Activated B cell treated with CpG ODN at 0.5 μM for 24 hours (primary cell): ENCODE measurements at regions not wholly inside any gene's neighbourhood (a gene's known extent, or its start where the extent isn't known, plus 50 kb on each side); places are given as distances from the start of the nearest gene placed in this dataset.
"Not testable (repeated sequence)": the region's sequence is repeated elsewhere in the genome, so short reads cannot be mapped to it uniquely, and the experiment has no call there.

Source experiments
- ATAC-seq: fragments of 200-7000 bp; cut with Tn5 transposase; one replicate; pipeline ENCODE4 v1.10.0; 2021; ENCODE audit warnings: low read depth, mild to moderate bottlenecking, moderate library complexity
- CTCF ChIA-PET: fragments of 350-600 bp; sonication (Branson Sonifier 250); formaldehyde crosslinking; loops from one replicate; lab custom pipeline; 2021; ENCODE audit warnings: antibody characterized with exemption; lab: Charles Lee
- POLR2A ChIA-PET: fragments of 350-600 bp; sonication (Branson Sonifier 250); formaldehyde crosslinking; loops from one replicate; lab custom pipeline; 2021; ENCODE audit warnings: antibody characterized with exemption; lab: Charles Lee
- DNase-seq: peaks from one replicate; pipeline ENCODE4 v3.0.0; 2022
- H3K27ac Mint-ChIP-seq: one replicate; pipeline ENCODE4 v1.8.0; 2020; ENCODE audit warnings: mixed read lengths
- H3K27me3 Mint-ChIP-seq: one replicate; pipeline ENCODE4 v1.8.0; 2021; ENCODE audit warnings: mixed read lengths
- H3K36me3 Mint-ChIP-seq: one replicate; pipeline ENCODE4 v1.8.0; 2021; ENCODE audit warnings: low read depth, mixed read lengths
- H3K4me1 Mint-ChIP-seq: one replicate; pipeline ENCODE4 v1.8.0; 2021; ENCODE audit warnings: mixed read lengths
- H3K4me3 Mint-ChIP-seq: one replicate; pipeline ENCODE4 v1.8.0; 2020; ENCODE audit warnings: mild to moderate bottlenecking, mixed read lengths
- H3K9me3 Mint-ChIP-seq: one replicate; pipeline ENCODE4 v1.8.0; 2020; ENCODE audit warnings: mixed read lengths
- CTCF ChIP-seq: fragments of 200-600 bp; IDR thresholded peaks from one replicate; pipeline ENCODE4 v1.8.0; 2022; ENCODE audit warnings: antibody characterized with exemption, mild to moderate bottlenecking
- intact Hi-C: fragments of 100-400 bp; cut with micrococcal nuclease; formaldehyde crosslinking; loops from one replicate; pipeline ENCODE4 v1.15.1; 2024

DNA sequence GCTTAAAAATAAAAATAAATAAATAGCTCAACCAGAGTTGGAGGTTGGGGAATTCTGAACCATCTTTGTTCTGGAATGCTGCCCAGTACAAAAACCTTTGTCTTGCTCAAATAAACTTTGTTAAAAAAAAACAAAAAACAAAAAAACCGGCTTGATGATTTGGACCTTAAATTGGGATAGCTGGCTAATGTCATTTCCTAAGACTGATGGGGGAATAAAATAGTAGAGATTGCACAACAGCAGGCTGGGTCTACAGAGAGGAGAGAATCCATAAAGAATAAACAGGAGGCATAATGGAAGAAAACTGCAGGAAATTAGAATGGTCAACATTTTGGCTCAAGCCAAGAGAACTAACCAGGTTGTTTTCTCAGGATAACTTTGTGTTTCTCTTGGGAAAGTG lies 370.9 kb downstream of the AEBP2 start:
- H3K27ac Mint-ChIP-seq, result no peak overlapping the region
- CTCF ChIA-PET, result no interaction called here
- no peak for ATAC-seq

DNA sequence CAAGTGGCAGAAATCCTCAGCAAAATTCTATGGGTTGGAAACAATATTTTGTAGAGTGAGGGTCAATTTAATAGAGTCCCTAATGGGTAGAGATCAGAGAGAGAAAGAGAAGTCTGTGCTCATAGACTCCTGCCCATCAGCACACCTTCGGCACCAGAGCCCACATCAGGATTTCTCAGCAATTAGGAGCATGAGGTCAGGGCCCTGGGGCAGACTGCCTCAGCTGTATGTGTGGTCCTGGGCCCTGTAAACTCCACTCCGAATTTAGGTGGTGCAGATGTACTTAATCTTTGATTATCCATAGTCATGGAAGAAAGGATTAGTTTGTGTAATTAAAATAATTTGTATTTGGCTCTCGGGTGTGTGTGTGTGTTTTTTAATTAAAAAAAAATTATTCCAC lies 372.6 kb downstream of the AEBP2 start:
- Mint-ChIP-seq H3K4me1 (no peaks in the 10 kb centered on the region), H3K9me3 (peaks cover 5% of the 10 kb centered on the region), H3K36me3 (no peaks in the 10 kb centered on the region), H3K27ac (no peak overlapping the region), H3K4me3 (no peak overlapping the region), H3K27me3 (no peaks in the 10 kb centered on the region)
- ATAC-seq, result no peak
- DNase-seq, result no peak
- intact Hi-C loops, result no loop called here
- ChIA-PET CTCF (no interaction called here), POLR2A (no interaction called here)
- TF ChIP-seq CTCF, result no peak

More for the DNA sequence above, 370.9 kb downstream of the AEBP2 start:
- H3K27me3 Mint-ChIP-seq, result no peaks in the 10 kb centered on the region
- no peaks in the 10 kb centered on the region for H3K4me1 Mint-ChIP-seq
- no peaks in the 10 kb centered on the region for H3K36me3 Mint-ChIP-seq
- TF ChIP-seq CTCF, result no peak
- H3K9me3 Mint-ChIP-seq, result peaks cover 5% of the 10 kb centered on the region
- DNase-seq, result no peak
- POLR2A ChIA-PET, result no interaction called here
- H3K4me3 Mint-ChIP-seq, result no peak overlapping the region
- intact Hi-C loops, result no loop called here

DNA sequence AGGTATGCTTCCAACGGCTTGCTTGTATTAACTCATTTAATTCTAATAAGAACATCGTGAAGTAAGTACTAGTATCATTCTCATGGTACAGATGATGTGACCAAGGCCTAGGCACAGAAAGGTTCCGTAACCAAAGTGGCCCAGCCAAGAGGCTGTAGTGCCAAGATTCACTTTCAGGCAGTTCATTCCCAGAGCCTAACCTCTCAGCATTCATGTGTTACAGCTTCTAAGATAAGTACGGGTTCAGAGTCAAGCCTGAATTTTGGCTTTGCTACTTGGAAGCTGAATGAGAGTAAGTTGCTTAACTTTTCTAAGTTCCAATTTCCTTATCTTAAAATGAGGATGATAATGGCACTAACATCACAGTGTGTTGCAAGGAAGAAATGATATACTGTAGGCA lies 379.9 kb downstream of the AEBP2 start:
- Mint-ChIP-seq H3K27me3 (no peaks in the 10 kb centered on the region), H3K36me3 (no peaks in the 10 kb centered on the region)

DNA sequence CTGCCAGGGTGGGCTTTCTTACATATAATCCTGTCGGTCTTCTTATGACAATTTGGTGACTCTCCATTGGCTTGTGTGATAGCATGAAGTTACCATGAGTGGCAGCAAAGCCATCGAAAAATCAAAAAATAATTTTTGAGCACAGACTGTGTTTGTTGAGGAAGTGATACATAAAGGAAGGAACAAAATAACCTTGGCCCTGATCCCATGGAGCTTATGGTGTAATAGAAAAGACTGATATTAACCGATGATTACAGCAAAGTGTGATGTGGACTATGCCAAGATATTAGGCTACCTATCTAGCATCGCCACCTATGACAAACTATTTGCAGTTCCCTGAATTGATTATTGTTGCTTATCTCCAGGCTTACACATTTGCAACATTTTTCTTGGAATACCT lies 383.2 kb downstream of the AEBP2 start:
- Mint-ChIP-seq H3K36me3 (no peaks in the 10 kb centered on the region), H3K4me3 (no peak overlapping the region), H3K9me3 (peaks cover 14% of the 10 kb centered on the region), H3K4me1 (no peaks in the 10 kb centered on the region), H3K27ac (no peak overlapping the region), H3K27me3 (no peaks in the 10 kb centered on the region)
- intact Hi-C loops, result no loop called here
- POLR2A ChIA-PET, result no interaction called here
- CTCF ChIA-PET, result no interaction called here
- DNase-seq, result no peak
- TF ChIP-seq CTCF, result no peak
- no peak for ATAC-seq

More for the DNA sequence above, 379.9 kb downstream of the AEBP2 start:
- no peaks in the 10 kb centered on the region for H3K4me1 Mint-ChIP-seq
- intact Hi-C loops, result no loop called here
- TF ChIP-seq CTCF, result no peak
- CTCF ChIA-PET, result interaction anchor here (1.0 kb wide), 1 partner anchor 11 kb away, joined by 4 read pairs; no protein-coding TSS in a partner anchor
- no peak for DNase-seq
- H3K27ac Mint-ChIP-seq, result no peak overlapping the region
- ATAC-seq, result no peak
- peaks cover 9% of the 10 kb centered on the region for H3K9me3 Mint-ChIP-seq
- H3K4me3 Mint-ChIP-seq, result no peak overlapping the region
- POLR2A ChIA-PET, result no interaction called here

- H3K27me3 Mint-ChIP-seq, H3K36me3 Mint-ChIP-seq, H3K9me3 Mint-ChIP-seq, intact Hi-C loops, ATAC-seq, CTCF ChIA-PET, POLR2A ChIA-PET, DNase-seq, H3K27ac Mint-ChIP-seq, H3K4me3 Mint-ChIP-seq, H3K4me1 Mint-ChIP-seq: not testable (repeated sequence)
Observed at GRCh38 chr12:19823326-19823725, 384.0 kb downstream of the AEBP2 start.

- ChIA-PET CTCF (no interaction called here), POLR2A (no interaction called here)
- H3K9me3 Mint-ChIP-seq, result peaks cover 12% of the 10 kb centered on the region
- no peak overlapping the region for H3K4me3 Mint-ChIP-seq
- no peak overlapping the region for H3K27ac Mint-ChIP-seq
- no peaks in the 10 kb centered on the region for H3K36me3 Mint-ChIP-seq
- TF ChIP-seq CTCF, result no peak
- no peak for ATAC-seq
- no peak for DNase-seq
- H3K4me1 Mint-ChIP-seq, result no peaks in the 10 kb centered on the region
- no peaks in the 10 kb centered on the region for H3K27me3 Mint-ChIP-seq
- intact Hi-C loops, result no loop called here
Observed at GRCh38 chr12:19826980-19827550, 387.8 kb downstream of the AEBP2 start.
